D721Med (cell line): ENCODE measurements at regions not wholly inside any gene's neighbourhood (a gene's known extent, or its start where the extent isn't known, plus 50 kb on each side); places are given as distances from the start of the nearest gene placed in this dataset.

ENCODE experiments used
- DNase-seq: peaks from one replicate; pipeline ENCODE4 v3.0.0; 2011; ENCODE audit warnings: low spot score; ENCODE audit not compliant: insufficient read length
- FAIRE-seq: peaks from 2 replicates; lab custom pipeline; 2011; peaks lifted over from hg19 to GRCh38; lab: Jason Lieb, UNC
- CTCF ChIP-seq: IDR thresholded peaks from 2 replicates; pipeline ENCODE4 v1.5.1; 2012; ENCODE audit warnings: mild to moderate bottlenecking, control low read depth; ENCODE audit not compliant: insufficient read depth; ENCODE audit errors: missing control alignments

- no peak for TF ChIP-seq CTCF
- FAIRE-seq (no peak), DNase-seq (no peak)
These were observed 110.2 kb downstream of the TMEM26 start for GRCh38 chr10:61342858-61343572.

GRCh38 chr10:61341008-61341407 lies 112.2 kb downstream of the TMEM26 start:
- no peak for DNase-seq
- TF ChIP-seq CTCF, result no peak
- no peak for FAIRE-seq

- TF ChIP-seq CTCF, result no peak
- DNase-seq, result no peak
- no peak for FAIRE-seq
These were observed 115.0 kb downstream of the TMEM26 start for GRCh38 chr10:61338146-61338545.

GRCh38 chr10:61337741-61338140 lies 115.4 kb downstream of the TMEM26 start:
- no peak for TF ChIP-seq CTCF
- FAIRE-seq, result no peak
- DNase-seq, result no peak

- FAIRE-seq, result no peak
- DNase-seq, result no peak
- no peak for TF ChIP-seq CTCF
These were observed 116.3 kb downstream of the TMEM26 start for GRCh38 chr10:61336831-61337230.

- DNase-seq (no peak), FAIRE-seq (no peak)
- TF ChIP-seq CTCF, result no peak
These were observed 117.8 kb downstream of the TMEM26 start for GRCh38 chr10:61335359-61335758.

GRCh38 chr10:61332581-61332980 lies 120.6 kb downstream of the TMEM26 start:
- DNase-seq (no peak), FAIRE-seq (no peak)
- no peak for TF ChIP-seq CTCF
